DMS53 treated with DMSO at 0.1 percent for 48 hours (cell line): ENCODE measurements at regions not wholly inside any gene's neighbourhood (a gene's known extent, or its start where the extent isn't known, plus 50 kb on each side); places are given as distances from the start of the nearest gene placed in this dataset.

ENCODE experiments used
- DNase-seq: peaks from one replicate; lab custom pipeline; 2025; ENCODE audit not compliant: unreplicated experiment; lab: John Stamatoyannopoulos, UW

DNA sequence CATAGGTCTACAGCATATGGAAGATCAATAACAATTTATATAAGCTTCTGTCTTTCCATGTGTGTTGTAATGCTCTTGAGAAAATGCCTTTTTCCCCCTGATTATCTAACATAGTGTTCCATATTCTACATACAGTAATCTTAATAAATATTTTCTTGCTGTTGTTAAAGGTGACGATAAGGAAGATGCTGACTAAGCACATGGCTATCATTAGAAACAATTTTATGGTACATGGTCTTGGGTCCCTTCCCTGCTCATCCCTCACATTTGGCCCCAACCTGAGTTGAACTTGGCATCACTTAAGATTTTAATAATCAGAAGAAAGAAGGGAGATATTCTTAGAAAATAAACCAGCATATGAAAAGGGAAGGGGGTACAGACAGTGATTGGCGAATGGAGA is 382.1 kb upstream of the CDH20 start:
- DNase-seq: no peak

DNA sequence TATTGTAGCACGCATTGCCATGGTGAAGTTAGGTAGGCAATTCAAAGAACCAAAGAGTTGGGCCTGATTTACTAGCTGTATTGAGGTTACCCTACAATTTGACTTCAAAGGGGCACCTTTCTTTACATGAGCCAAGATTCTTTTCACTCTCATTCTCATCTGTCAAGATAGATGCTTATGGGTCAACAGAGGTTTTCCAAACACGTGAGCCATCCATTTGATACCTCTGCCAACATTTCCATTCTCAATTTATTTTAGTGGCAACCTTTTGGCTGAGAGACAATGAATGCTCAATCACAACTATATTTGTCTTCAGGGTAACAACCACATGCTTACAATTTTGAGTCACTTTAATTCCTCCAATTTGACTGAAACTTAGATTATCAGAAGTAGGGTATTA is 370.6 kb upstream of the CDH20 start:
- DNase-seq: no peak

DNA sequence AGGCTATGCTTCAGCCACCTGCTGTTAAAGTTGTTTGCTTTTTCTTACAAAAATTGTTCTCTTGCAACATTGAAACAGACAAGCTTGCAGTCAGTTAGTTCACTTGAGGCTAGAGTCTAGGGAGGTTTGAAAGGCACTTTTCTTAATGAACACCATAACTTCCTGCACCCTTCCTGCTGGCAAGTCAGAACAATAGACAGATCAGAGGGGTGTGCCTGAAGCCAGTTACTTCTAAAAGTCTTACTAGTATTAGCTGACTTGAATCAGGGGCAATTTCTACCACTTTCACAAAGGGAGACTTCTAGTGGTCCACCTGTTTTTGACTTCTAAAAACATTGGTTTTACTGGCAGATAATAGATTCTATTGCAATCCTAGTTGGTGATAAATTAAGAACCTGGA is 367.4 kb upstream of the CDH20 start:
- no peak for DNase-seq

DNA sequence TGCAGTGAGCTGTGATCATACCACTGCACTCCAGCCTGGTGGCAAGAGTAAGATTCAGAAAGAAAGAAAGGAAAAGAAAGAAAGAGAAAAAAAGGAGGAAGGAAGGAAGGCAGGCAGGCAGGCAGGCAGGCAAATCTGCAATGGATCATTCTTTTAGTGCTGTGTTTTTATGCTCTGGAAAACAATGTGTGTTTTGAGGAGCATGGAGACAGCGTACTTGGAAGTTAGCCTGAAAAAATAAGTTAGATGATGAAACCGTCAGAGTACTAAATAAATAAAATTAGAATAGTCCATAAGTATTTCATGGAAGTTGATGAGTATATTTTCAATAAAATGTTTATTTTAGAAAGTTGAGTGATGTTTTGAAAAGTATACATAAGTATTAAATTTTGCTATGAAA is 366.4 kb upstream of the CDH20 start:
- no peak for DNase-seq

DNA sequence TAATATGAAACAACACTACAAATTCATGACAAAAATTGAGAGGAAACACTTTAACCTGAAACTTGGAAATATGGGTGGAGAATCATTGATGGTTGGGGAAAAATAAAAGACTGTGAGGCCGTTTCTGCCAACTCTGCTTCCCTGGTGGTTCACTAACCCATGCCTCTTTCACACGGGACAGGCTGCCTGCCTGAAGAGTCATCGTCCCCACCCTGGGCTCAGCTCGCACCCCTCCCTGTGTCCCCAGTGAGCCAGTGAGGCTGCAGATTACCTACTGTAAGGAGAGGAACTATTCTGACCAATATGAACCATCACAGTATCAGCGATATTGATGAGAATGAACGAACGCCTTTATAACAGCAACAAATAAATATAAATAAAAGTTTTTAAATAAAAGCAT is 357.8 kb upstream of the CDH20 start:
- DNase-seq: no peak

DNA sequence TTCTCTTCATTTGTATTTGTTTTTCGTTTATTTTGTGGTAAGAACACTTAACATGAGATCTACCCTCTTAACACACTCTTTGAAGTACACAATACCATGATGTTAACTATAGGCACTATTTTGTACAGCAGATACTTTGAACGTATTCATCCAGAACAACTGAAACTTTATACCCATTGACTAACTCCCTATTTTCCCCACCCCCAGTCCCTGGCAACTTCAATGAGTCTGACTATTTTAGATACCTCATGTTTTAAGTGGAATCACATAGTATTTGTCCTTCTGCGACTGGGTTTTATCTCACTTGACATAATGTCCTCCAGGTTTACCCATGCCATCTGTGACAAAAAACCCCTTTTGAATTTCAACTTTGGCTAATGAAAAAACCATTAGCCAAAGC is 356.3 kb upstream of the CDH20 start:
- DNase-seq: peak; percentile 80

DNA sequence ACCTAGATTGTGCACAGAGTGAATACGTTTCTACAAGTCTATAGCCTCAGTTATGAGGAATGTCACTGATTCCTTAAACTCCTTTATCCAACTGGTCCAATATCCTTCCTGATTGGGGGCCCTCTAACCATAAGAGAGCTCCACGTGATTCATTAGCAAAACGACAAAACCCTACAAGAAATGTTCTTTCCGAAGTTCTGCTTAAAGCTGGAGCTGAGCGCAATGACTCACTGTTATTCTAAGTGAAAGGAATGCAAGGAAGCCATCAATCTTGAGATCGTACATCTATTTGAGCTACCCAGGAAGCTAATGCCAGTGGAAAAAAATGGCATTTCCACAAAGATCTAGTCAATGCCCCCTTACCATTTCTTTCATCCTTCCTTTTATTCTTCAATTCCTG is 354.9 kb upstream of the CDH20 start:
- no peak for DNase-seq

DNA sequence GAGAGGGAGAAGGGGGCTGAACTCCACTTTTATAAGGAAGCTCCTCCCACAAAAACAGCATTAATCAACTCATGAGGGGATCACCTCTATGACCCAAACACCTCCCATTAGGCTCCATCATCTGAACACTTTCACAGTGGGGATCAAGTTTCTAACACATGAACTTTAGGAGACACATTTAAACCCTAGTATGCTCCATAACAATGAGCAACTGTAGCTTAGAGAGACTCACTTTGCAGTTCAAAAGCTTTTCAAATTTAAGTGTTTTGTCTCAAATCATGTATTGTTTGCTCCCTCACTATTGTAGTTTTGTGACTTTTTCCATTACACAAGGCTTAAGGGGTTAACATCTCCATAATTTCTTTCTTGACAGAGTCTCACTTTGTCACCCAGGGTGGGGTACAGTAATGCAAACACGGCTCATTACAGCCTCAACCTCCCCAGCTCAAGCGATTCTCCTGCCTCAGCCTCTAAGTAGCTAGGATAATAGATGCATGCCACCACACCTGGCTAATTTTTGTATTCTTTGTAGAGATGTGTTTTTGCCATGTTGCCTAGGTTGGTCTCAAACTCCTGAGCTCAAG is 352.7 kb upstream of the CDH20 start:
- DNase-seq: no peak

DNA sequence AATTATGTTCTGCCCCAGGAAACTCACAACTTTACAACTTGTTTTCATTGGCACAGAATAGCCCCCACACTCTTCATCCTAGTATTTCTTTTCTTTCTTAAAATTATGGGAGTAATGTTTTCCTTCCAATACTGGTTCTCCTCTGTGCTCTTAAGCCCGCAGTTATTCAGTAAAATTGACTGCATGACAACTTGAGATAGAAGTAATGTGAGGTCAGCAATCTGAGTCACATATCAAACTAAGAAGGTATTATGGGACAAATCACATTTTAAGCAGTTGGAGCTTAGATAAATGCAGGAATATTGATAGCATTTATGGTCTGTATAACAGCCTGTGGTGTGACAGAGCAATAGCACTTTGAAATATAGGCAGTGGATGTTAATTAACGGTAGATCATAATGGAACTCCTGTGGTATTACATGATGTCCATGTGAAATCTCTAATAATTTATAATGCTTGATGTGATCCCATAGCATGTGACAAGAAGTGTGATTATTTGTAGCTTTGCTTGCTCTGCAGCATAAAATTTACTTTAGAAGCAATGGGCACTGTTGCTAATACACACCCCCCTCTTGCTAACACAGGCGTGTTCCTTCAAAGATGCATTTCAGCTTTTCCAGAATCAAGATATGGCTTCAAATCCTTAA is 351.4 kb upstream of the CDH20 start:
- no peak for DNase-seq

DNA sequence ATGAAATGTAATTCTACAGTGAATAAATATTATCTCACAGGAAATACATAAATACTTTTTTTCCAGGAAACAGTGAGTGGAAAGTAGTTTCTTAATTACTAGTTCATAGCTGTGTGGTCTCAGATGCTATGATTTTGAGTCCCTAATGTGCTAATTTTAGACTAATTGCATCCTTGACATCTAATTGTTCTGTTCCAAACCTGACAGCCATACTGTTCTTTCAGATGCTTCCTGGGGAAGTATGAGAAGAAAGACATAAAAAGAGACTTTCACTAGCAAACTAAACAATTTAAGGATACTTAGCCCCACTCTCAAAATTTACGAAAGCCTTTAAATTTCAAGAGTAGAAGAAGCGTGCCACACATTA is 350.9 kb upstream of the CDH20 start:
- DNase-seq: no peak

DNA sequence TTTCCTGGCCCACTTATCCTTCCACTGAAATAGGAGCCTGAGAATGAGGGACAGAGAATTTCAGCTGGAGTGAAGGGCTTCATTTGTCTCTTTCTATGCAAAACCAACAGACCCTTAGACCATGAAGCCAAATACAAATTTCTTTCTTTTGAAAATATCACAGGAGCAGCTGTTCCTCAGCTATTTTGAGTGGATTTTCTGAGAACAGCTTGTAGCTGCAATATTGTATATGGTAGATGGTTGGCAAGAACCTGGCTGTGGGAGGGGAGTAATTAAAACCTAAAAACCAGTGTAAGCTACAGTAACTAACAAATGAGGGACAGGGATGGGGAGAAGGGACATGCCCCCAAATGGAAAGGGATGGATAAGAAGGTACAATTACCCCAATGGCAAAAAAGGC is 350.3 kb upstream of the CDH20 start:
- no peak for DNase-seq

DNA sequence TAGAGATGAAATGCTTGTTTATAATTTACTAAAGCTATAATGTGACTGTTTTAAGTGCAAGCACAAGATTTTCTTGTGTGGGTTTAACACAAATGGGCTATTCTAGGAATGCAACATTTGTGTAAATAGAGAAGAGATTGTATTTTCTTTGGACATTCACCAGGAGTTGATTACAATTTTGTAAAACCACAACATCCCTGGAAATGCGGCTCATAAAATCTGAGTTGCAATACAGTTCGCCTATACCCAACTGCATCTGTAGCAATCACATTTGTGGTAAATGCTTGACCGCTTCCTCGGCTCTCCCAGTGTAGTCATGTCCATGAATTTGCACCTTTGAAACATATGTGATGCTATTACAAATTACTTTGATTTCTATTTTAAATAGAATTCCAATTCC is 348.7 kb upstream of the CDH20 start:
- no peak for DNase-seq

DNA sequence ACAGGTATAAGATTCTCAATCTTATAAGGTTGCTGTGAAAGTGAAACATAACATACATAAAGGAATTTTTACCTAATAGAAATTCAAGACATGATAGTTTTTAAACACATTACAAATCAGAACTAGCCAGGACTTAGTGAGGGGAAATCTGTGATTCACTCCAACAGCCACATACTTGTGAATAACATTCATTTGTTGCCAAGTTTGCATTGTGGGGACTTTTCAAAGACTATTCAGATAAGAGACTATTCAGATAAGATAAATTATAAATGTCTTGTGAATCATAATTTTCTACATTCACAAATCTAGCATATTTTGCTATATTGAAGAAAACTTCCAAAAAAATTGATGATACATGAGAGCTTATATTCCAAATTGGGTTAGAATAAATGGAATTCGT is 345.3 kb upstream of the CDH20 start:
- no peak for DNase-seq

DNA sequence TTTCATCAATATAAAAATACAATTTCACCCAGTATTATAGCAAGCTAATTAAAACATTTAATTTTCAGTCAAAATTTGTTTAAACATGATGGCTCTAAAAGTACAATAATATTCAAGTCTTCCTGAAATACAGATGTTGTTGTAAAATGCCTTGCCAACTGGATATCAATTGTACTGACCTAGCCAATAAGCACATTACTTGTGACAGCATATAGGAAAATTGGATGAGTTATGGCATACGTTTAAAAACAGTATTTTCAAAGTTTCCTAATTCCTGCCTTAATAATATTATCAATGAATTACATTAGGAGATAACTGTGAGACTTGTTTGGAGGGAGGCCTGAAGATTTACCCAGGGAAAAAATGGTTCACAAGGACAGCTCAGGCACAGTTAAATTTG is 336.9 kb upstream of the CDH20 start:
- no peak for DNase-seq

DNA sequence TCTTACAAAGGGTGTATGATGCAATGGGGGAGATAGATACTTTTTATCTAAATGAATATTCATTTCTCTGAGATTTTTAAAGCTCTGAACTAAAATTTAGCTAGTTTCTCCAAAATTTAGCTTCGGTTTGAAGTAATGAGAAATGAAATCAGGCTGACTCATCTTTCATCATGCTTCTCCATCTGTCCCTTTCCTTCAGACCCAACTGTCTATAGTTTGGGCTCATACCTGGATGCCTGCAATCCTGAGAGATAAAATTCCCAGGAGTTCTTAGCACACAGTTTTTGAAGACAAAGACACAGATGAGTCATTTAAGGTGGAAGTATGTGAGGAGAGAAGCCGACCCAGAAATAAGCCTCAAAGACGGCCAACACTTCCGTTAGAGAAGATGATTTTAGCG is 336.4 kb upstream of the CDH20 start:
- DNase-seq: no peak

DNA sequence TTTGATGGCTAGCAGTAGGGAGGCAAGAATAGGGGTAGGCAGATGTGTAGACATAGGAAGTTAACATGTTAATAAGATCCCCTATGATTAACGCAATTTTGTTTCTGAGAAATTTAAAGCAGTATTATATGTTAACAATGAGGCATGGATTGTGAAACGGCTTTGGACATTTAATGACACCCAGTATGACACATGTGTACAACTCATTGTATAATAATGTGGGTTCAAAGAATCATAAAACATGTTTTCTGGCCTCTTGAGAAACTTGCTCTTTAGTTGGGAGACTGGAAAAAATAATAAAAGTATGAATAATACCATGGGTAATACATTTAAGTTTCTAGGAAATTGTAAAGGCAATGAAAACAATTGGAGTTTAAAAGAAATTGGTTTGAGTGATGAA is 332.1 kb upstream of the CDH20 start:
- DNase-seq: no peak

DNA sequence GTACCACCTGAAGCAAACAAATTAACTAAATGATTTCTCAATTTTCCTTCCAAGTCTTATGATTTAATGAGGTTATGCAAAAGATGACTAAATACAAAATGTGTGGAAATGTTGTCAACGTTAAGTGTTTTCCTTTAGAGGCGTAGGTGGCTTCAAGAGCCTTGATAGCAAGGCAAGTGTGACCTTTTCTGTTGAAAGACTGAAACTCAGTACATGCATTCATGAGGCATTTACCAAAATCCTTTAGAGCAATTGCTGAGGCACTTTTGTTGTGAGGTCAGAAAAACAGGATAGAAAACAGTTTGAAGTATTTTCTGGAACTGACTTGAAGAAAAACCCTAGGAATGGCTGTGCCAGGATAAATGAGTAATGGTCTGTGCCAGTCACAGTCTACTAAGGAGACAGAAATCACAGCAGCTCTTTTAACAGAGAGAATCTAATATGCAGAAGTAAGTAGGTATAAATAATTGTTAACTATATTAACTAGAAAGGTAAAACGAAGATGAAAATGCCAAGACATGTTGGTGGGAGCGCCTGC is 326.5 kb upstream of the CDH20 start:
- DNase-seq: no peak

DNA sequence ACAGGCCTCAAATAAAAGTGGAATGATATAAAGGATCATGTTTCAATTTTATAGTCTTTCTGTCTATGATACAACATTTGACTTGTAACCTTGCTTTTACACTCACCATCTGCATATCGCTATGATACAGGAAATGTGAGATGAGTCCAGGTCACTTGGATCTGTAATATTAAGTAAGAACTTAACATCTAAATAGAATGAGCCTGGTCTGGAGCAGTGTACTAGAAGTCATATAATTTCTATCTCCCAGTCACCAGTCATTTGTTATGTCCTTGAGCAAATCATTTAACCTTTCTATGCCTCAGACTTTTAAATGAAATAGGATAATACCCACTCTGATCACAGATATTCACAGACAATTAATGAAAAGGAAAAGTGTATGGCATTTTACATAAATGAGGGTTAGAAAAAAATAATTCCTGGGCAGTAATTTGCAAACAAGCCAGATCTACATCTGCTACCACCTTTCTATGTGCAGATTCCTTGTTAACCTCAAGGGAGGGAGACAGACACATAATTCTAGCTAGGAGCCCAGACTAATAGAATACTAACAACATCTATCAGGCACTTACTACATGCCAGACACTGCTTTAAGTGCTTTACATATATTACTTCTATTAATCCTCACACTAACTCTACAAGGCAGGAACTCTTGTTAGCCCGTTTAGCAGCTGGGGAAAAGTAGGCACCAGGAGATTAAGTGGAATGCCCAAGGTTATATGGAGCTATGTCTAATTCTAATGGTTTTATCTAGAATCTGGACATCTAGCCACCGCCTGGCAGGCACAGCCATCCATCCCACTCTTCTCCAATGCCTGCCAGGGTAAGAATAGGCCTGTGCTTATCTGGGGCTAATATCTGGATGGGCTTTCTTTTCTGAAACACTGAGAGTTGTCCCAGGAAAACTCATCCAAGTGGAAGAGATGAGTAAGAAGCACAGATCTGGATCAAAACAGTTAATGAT is 313.6 kb upstream of the CDH20 start:
- DNase-seq: no peak

DNA sequence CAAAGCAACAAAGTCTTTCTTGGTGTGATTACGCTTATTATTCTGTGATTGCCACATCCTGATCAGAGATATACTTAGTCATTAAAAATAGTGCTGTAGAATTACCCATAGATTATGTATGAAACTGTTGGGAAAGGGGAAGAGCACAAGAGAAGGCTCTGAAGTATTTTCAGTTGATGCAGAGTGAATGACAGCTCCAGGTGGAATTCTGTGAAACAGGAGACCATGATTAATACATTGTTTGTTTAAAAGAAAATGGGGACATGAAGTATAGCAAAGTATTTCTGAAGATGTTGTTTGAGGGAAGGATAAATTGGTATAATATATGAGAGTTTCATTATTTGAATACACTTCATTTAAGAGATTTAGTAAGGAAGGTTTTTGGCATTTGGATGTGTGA is 307.6 kb upstream of the CDH20 start:
- DNase-seq: no peak

DNA sequence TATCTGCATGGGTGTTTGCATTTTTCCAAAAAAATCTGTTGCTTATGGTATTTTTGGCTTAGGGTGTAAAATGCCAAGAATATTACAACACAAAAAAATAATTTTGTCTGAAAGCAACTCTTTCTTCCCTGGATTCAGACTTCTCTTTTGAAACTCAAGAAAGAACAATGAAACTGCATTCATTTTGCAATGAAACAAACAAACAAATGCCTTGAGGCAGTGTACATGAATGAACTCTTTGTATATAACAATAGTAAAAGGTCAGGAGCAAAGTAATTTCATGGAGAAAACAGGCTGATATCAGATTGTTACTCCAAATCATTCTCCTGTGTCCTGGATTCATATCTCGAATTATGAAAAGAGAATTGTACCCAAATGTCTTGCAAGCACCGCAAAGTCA is 301.6 kb upstream of the CDH20 start:
- DNase-seq: no peak

DNA sequence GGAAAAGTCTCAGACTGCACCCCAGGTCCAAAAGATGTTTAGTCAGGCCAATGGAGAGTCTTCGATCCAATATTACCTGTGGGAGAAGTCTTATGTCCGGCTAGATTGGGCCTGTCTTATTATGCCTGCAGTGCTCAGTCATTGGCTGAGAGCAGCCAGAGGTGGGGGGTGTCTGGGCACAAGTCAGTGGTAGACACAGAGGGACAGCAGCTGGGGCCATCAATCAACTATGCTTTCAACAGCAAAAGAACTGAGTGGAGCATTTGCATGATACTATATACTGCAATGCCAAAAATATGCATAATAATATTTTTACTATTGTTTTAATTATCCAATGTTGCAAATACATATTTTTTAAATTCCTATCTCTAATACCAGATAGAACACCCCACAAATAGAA is 298.6 kb upstream of the CDH20 start:
- DNase-seq: no peak

DNA sequence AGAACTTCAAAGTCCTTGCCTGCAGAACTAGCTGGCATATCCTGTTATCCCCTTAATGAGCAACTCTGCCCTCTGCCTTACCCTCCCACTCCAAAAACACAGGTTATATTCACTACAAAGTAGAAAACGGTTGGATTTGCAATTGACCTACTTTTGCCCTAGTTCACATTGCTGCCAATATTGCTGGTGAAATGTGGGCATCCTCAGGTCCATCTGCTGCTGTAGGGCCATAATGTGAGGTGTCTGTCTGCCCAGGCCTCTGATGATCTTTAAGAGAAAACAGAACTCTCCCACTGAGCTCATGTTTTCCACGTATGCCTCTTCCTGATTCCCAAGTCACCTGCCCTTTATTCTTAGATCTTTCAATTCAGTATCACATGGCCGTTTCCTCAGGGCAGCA is 294.0 kb upstream of the CDH20 start:
- DNase-seq: no peak
